ENCODE measurements at regions not wholly inside any gene's neighbourhood (a gene's known extent, or its start where the extent isn't known, plus 50 kb on each side); places are given as distances from the start of the nearest gene placed in this dataset.

DNA sequence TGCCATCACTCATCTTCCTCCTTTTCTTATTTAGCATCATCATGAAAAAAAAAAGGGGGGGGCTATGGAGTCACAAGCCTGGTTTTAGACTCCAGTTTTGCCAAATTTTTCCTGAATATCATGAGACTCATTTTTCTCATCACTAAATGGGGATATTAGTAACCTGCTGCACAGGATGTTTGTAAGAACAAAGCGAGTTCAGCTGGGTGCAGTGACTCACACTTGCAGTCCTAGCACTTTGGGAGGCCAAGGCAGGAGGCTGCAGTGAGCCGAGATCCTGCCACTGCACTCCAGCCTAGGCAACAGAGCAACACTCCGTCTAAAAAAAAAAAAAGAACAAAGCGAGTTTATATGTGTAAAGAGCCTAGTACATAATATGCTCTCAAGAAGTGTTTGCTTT, 82.8 kb downstream of the TFAP2A start:
- intact Hi-C loops (cut with micrococcal nuclease) (no loop called here), dilution Hi-C loops (cut with MboI; ENCODE audit: extremely low pct_ligation_motif_present, low sequenced_read_pairs) (no loop called here)
- Histone ChIP-seq H3K36me3 (ENCODE audit: control insufficient read depth in 2 of 2, extremely low read depth in 1 of 2, insufficient read depth in 2 of 2, low read length in 2 of 2) (no peaks in the 10 kb centered on the region), H4K20me1 (replicated peaks; ENCODE audit: control insufficient read depth, extremely low read depth, insufficient read depth, low read length) (no peaks in the 10 kb centered on the region), H3K9ac (replicated peaks; ENCODE audit: extremely low read depth, insufficient read depth, low read length) (no peak overlapping the region), H3K9me1 (replicated peaks; ENCODE audit: control insufficient read depth, extremely low read depth, insufficient read depth, low read length) (no peaks in the 10 kb centered on the region), H3K4me2 (ENCODE audit: insufficient read depth, low read length) (no peak overlapping the region), H3K4me1 (ENCODE audit: control insufficient read depth, extremely low read depth, insufficient read depth, low read length) (no peaks in the 10 kb centered on the region), H2AFZ (ENCODE audit: low read depth, low read length) (no peak overlapping the region), H3K79me2 (ENCODE audit: control insufficient read depth, insufficient read depth, low read length) (no peaks in the 10 kb centered on the region), H3K4me3 (replicated peaks in 1 of 3; ENCODE audit: insufficient read depth in 1 of 3, low read depth in 1 of 3, low read length in 3 of 3) (no peak overlapping the region), H3K9me3 (replicated peaks; ENCODE audit: control insufficient read depth, insufficient read depth, low read length) (peaks cover 2% of the 10 kb centered on the region), H3K27ac (ENCODE audit: insufficient read depth, low read depth, low read length) (no peak overlapping the region), H3K27me3 (ENCODE audit: control insufficient read depth in 2 of 2, insufficient read depth in 2 of 2, low read length in 2 of 2) (no peaks in the 10 kb centered on the region)
- DNase-seq (ENCODE audit: low read depth, low spot score) (no peak), FAIRE-seq (no peak)
- POLR2A ChIA-PET: no interaction called here
- CTCF ChIA-PET: no interaction called here
- BruUV-seq (replicated peaks): no TSS peak
- TF ChIP-seq POLR2AphosphoS5 (IDR thresholded peaks at IDR 0.05; ENCODE audit: insufficient read depth, low read depth, low read length) (no peak), POLR2A (IDR thresholded peaks at IDR 0.05; ENCODE audit: low read depth, low read length) (no peak), JUN (IDR thresholded peaks at IDR 0.05; ENCODE audit: borderline replicate concordance, insufficient read depth, insufficient read length, low read depth) (no peak), EZH2 (IDR thresholded peaks at IDR 0.05; ENCODE audit: borderline replicate concordance, low read depth, low read length, severe bottlenecking) (no peak), GATA2 (IDR thresholded peaks at IDR 0.05; ENCODE audit: insufficient read depth, insufficient read length, low read depth, low read length) (no peak), MYC (IDR thresholded peaks at IDR 0.05; ENCODE audit: low read depth, low read length) (no peak), FOS (IDR thresholded peaks at IDR 0.05; ENCODE audit: borderline replicate concordance, insufficient read depth, low read length) (no peak)
- TF ChIP-seq, protein P1, sequence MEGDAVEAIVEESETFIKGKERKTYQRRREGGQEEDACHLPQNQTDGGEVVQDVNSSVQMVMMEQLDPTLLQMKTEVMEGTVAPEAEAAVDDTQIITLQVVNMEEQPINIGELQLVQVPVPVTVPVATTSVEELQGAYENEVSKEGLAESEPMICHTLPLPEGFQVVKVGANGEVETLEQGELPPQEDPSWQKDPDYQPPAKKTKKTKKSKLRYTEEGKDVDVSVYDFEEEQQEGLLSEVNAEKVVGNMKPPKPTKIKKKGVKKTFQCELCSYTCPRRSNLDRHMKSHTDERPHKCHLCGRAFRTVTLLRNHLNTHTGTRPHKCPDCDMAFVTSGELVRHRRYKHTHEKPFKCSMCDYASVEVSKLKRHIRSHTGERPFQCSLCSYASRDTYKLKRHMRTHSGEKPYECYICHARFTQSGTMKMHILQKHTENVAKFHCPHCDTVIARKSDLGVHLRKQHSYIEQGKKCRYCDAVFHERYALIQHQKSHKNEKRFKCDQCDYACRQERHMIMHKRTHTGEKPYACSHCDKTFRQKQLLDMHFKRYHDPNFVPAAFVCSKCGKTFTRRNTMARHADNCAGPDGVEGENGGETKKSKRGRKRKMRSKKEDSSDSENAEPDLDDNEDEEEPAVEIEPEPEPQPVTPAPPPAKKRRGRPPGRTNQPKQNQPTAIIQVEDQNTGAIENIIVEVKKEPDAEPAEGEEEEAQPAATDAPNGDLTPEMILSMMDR (IDR thresholded peaks at IDR 0.05; ENCODE audit: extremely low read depth in 1 of 2, insufficient read depth in 1 of 2, low read depth in 1 of 2, low read length in 2 of 2): no peak
- TF ChIP-seq, protein P2, sequence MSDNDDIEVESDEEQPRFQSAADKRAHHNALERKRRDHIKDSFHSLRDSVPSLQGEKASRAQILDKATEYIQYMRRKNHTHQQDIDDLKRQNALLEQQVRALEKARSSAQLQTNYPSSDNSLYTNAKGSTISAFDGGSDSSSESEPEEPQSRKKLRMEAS (IDR thresholded peaks at IDR 0.05; ENCODE audit: insufficient read depth, insufficient read length): no peak
